H9 (cell line): ENCODE measurements at regions not wholly inside any gene's neighbourhood (a gene's known extent, or its start where the extent isn't known, plus 50 kb on each side); places are given as distances from the start of the nearest gene placed in this dataset.

Experiments used
- DNase-seq: peaks from one replicate; pipeline ENCODE4 v3.0.0-alpha.2; 2017
- H2AFZ ChIP-seq: one replicate; pipeline ENCODE4 v1.6.1; 2013; ENCODE audit warnings: mild to moderate bottlenecking, low read length, control low read depth, moderate library complexity
- H2AK5ac ChIP-seq: 2 replicates; pipeline ENCODE4 v1.6.1; 2013; ENCODE audit warnings: low read length, control low read depth, mixed read lengths; ENCODE audit not compliant: insufficient read length
- H2BK120ac ChIP-seq: one replicate; pipeline ENCODE4 v1.6.1; 2013; ENCODE audit warnings: low read depth, mild to moderate bottlenecking, low read length, control low read depth, inconsistent platforms; ENCODE audit not compliant: poor library complexity, severe bottlenecking
- H2BK12ac ChIP-seq: 2 replicates; pipeline ENCODE4 v1.6.1; 2013; ENCODE audit warnings: low read length, control low read depth, mixed read lengths, low read depth; ENCODE audit not compliant: insufficient read length
- H2BK15ac ChIP-seq: 2 replicates; pipeline ENCODE4 v1.6.1; 2013; ENCODE audit warnings: low read depth, low read length, control low read depth
- H2BK20ac ChIP-seq: one replicate; pipeline ENCODE4 v1.6.1; 2013; ENCODE audit warnings: low read depth, mild to moderate bottlenecking, low read length, control low read depth, inconsistent platforms; ENCODE audit not compliant: poor library complexity, severe bottlenecking
- H2BK5ac ChIP-seq: 2 replicates; pipeline ENCODE4 v1.6.1; 2013; ENCODE audit warnings: low read length, control low read depth, mixed read lengths; ENCODE audit not compliant: insufficient read length
- H3K14ac ChIP-seq: 2 replicates; pipeline ENCODE4 v1.6.1; 2013; ENCODE audit warnings: low read length, control low read depth; ENCODE audit not compliant: insufficient read depth
- H3K18ac ChIP-seq: 2 replicates; pipeline ENCODE4 v1.6.1; 2013; ENCODE audit warnings: low read depth, mild to moderate bottlenecking, mixed read lengths, low read length, control low read depth; ENCODE audit not compliant: insufficient read length
- H3K23ac ChIP-seq: 2 replicates; pipeline ENCODE4 v1.6.1; 2013; ENCODE audit warnings: low read length, control low read depth, mixed read lengths, low read depth; ENCODE audit not compliant: insufficient read length
- H3K23me2 ChIP-seq: 2 replicates; pipeline ENCODE4 v1.6.1; 2013; ENCODE audit warnings: low read depth, mild to moderate bottlenecking, mixed read lengths, low read length, control low read depth; ENCODE audit not compliant: insufficient read length, poor library complexity, severe bottlenecking
- H3K27ac ChIP-seq: 2 replicates; pipeline ENCODE4 v1.5.1; 2013; ENCODE audit warnings: low read length, control low read depth, mixed read lengths, low read depth; ENCODE audit not compliant: insufficient read length
- H3K27me3 ChIP-seq: 2 replicates; pipeline ENCODE4 v1.6.1; 2013; ENCODE audit warnings: low read length, control low read depth, inconsistent platforms; ENCODE audit not compliant: insufficient read depth
- H3K4ac ChIP-seq: 2 replicates; pipeline ENCODE4 v1.6.1; 2013; ENCODE audit warnings: low read depth, mild to moderate bottlenecking, control low read depth, inconsistent platforms, low read length, moderate library complexity
- H3K4me1 ChIP-seq: 2 replicates; pipeline ENCODE4 v1.6.1; 2013; ENCODE audit warnings: low read length, control low read depth, inconsistent platforms; ENCODE audit not compliant: insufficient read depth
- H3K4me2 ChIP-seq: 2 replicates; pipeline ENCODE4 v1.6.1; 2013; ENCODE audit warnings: low read length, control low read depth, mixed read lengths; ENCODE audit not compliant: insufficient read length, insufficient read depth
- H3K56ac ChIP-seq: 2 replicates; pipeline ENCODE4 v1.6.1; 2013; ENCODE audit warnings: low read depth, mild to moderate bottlenecking, mixed read lengths, low read length, control low read depth; ENCODE audit not compliant: insufficient read length
- H3K79me1 ChIP-seq: 2 replicates; pipeline ENCODE4 v1.6.1; 2013; ENCODE audit warnings: low read depth, mild to moderate bottlenecking, moderate library complexity, low read length, control low read depth, inconsistent platforms; ENCODE audit not compliant: insufficient read depth, poor library complexity, severe bottlenecking
- H3K79me2 ChIP-seq: 2 replicates; pipeline ENCODE4 v1.6.1; 2013; ENCODE audit warnings: low read length, control low read depth, inconsistent platforms; ENCODE audit not compliant: insufficient read depth
- H3K9ac ChIP-seq: 2 replicates; pipeline ENCODE4 v1.6.1; 2013; ENCODE audit warnings: low read length, control low read depth, mixed read lengths; ENCODE audit not compliant: insufficient read length; ENCODE audit errors: extremely low read depth
- H3K9me3 ChIP-seq: one replicate; pipeline ENCODE4 v1.6.1; 2013; ENCODE audit warnings: low read depth, low read length, inconsistent platforms; ENCODE audit not compliant: control insufficient read depth
- H3T11ph ChIP-seq: one replicate; pipeline ENCODE4 v1.6.1; 2013; ENCODE audit warnings: mild to moderate bottlenecking, low read length, control low read depth, inconsistent platforms
- H4K20me1 ChIP-seq: one replicate; pipeline ENCODE4 v1.6.1; 2013; ENCODE audit not compliant: control insufficient read depth, insufficient read length, insufficient read depth
- H4K5ac ChIP-seq: 2 replicates; pipeline ENCODE4 v1.6.1; 2013; ENCODE audit warnings: low read depth, mild to moderate bottlenecking, mixed read lengths, low read length, control low read depth; ENCODE audit not compliant: insufficient read length
- H4K8ac ChIP-seq: replicated peaks from 2 replicates; pipeline ENCODE4 v1.6.1; 2013; ENCODE audit warnings: low read length, control low read depth, mixed read lengths, low read depth; ENCODE audit not compliant: insufficient read length
- H4K91ac ChIP-seq: 2 replicates; pipeline ENCODE4 v1.6.1; 2013; ENCODE audit warnings: low read depth, mild to moderate bottlenecking, moderate library complexity, mixed read lengths, low read length, control low read depth; ENCODE audit not compliant: insufficient read length
- H3K27ac Mint-ChIP-seq, 3 experiments: 2 replicates in 2 of 3; 3 replicates in 1 of 3; pipeline ENCODE4 v1.8.0; 2020 to 2021; ENCODE audit warnings: mixed read lengths in 3 of 3, mild to moderate bottlenecking in 1 of 3, moderate library complexity in 1 of 3
- H3K27me3 Mint-ChIP-seq: 2 replicates; pipeline ENCODE4 v1.8.0; 2021; ENCODE audit warnings: low read depth, mild to moderate bottlenecking, moderate library complexity, mixed read lengths
- H3K36me3 Mint-ChIP-seq, 3 experiments: 2 replicates in 2 of 3; 3 replicates in 1 of 3; pipeline ENCODE4 v1.8.0; 2020 to 2021; ENCODE audit warnings: low read depth in 3 of 3, mixed read lengths in 3 of 3; ENCODE audit not compliant: insufficient read depth in 1 of 3
- H3K4me1 Mint-ChIP-seq, 2 experiments: 2 replicates each; pipeline ENCODE4 v1.8.0; 2020; ENCODE audit warnings: mixed read lengths in 2 of 2
- H3K4me3 Mint-ChIP-seq, 2 experiments: 2 replicates in 1 of 2; 3 replicates in 1 of 2; pipeline ENCODE4 v1.8.0; 2020 to 2021; ENCODE audit warnings: mild to moderate bottlenecking in 2 of 2, mixed read lengths in 2 of 2, moderate library complexity in 1 of 2
- H3K9me3 Mint-ChIP-seq, 2 experiments: 2 replicates in 1 of 2; 3 replicates in 1 of 2; pipeline ENCODE4 v1.8.0; 2020; ENCODE audit warnings: mild to moderate bottlenecking in 2 of 2, mixed read lengths in 2 of 2, moderate library complexity in 1 of 2
- WGBS: extraction: QIAGEN DNeasy Blood & Tissue Kit; methylation state at CpG from one replicate; pipeline ENCODE4 v1.1.7; 2013; ENCODE audit warnings: missing lambda C conversion rate, low lambda C conversion rate, mixed read lengths; ENCODE audit not compliant: insufficient read length; ENCODE audit errors: extremely low coverage; 5-methylcytosine and 5-hydroxymethylcytosine counted together
- TF ChIP-seq, protein P1 (sequence below): fragments of 200-600 bp; sonication (generic); conservative IDR thresholded peaks from 3 replicates; pipeline ENCODE4 v1.8.0; 2021; ENCODE audit warnings: antibody characterized with exemption, mild to moderate bottlenecking

DNA sequence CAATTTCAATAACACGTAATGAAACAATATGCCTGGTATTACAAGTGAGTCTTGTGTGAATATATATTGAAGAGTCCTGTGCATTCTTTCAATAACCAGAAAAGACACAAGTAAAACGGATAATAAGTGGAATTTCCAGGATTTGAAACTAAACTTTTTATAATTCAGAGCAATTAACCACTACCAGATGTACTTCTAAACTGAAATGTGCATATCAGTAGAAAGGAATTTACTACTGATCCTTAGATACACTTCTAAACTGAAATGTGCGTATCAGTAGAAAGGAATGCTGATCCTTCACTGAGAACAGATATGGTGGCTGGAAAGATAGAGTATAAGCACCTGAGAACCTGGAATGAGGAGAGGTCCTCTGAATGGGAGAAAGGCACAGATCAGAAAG lies 470.9 kb upstream of the SPHKAP start:
- H4K91ac ChIP-seq = no peak overlapping the region
- H3K27ac ChIP-seq = no peak overlapping the region
- Mint-ChIP-seq H3K4me1 (no peaks in the 10 kb centered on the region), H3K4me3 (no peak overlapping the region), H3K9me3 (no peaks in the 10 kb centered on the region), H3K27me3 (no peaks in the 10 kb centered on the region), H3K36me3 (peaks cover 0 to 1% (median 0%) of the 10 kb centered on the region in 3 experiments; a peak in 1 of 7 replicates), H3K27ac (no peak overlapping the region)
- WGBS = no CpG with 5 or more reads among the region's 3 CpGs
- no peak overlapping the region for H2BK12ac ChIP-seq
- no peak overlapping the region for H3K4me2 ChIP-seq
- no peak for DNase-seq
- no peak overlapping the region for H4K5ac ChIP-seq
- no peak overlapping the region for H2BK15ac ChIP-seq
- H3T11ph ChIP-seq = no peak overlapping the region
- H4K20me1 ChIP-seq = no peaks in the 10 kb centered on the region
- no peak overlapping the region for H4K8ac ChIP-seq
- no peaks in the 10 kb centered on the region for H3K4me1 ChIP-seq
- H3K14ac ChIP-seq = no peak overlapping the region
- H3K4ac ChIP-seq = no peak overlapping the region
- H2BK5ac ChIP-seq = no peak overlapping the region
- no peak overlapping the region for H2BK20ac ChIP-seq
- H2BK120ac ChIP-seq = no peak overlapping the region
- H3K9ac ChIP-seq = no peak overlapping the region
- H3K23ac ChIP-seq = no peak overlapping the region
- no peak overlapping the region for H3K18ac ChIP-seq
- H3K23me2 ChIP-seq = no peaks in the 10 kb centered on the region
- H3K79me1 ChIP-seq = no peaks in the 10 kb centered on the region
- no peak overlapping the region for H3K56ac ChIP-seq
- no peaks in the 10 kb centered on the region for H3K9me3 ChIP-seq
- no peaks in the 10 kb centered on the region for H3K27me3 ChIP-seq
- TF ChIP-seq, protein P1, sequence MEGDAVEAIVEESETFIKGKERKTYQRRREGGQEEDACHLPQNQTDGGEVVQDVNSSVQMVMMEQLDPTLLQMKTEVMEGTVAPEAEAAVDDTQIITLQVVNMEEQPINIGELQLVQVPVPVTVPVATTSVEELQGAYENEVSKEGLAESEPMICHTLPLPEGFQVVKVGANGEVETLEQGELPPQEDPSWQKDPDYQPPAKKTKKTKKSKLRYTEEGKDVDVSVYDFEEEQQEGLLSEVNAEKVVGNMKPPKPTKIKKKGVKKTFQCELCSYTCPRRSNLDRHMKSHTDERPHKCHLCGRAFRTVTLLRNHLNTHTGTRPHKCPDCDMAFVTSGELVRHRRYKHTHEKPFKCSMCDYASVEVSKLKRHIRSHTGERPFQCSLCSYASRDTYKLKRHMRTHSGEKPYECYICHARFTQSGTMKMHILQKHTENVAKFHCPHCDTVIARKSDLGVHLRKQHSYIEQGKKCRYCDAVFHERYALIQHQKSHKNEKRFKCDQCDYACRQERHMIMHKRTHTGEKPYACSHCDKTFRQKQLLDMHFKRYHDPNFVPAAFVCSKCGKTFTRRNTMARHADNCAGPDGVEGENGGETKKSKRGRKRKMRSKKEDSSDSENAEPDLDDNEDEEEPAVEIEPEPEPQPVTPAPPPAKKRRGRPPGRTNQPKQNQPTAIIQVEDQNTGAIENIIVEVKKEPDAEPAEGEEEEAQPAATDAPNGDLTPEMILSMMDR = no peak
- H2AFZ ChIP-seq = no peak overlapping the region
- H3K79me2 ChIP-seq = no peaks in the 10 kb centered on the region
- no peak overlapping the region for H2AK5ac ChIP-seq
